ENCODE measurements at regions not wholly inside any gene's neighbourhood (a gene's known extent, or its start where the extent isn't known, plus 50 kb on each side); places are given as distances from the start of the nearest gene placed in this dataset.

DNA sequence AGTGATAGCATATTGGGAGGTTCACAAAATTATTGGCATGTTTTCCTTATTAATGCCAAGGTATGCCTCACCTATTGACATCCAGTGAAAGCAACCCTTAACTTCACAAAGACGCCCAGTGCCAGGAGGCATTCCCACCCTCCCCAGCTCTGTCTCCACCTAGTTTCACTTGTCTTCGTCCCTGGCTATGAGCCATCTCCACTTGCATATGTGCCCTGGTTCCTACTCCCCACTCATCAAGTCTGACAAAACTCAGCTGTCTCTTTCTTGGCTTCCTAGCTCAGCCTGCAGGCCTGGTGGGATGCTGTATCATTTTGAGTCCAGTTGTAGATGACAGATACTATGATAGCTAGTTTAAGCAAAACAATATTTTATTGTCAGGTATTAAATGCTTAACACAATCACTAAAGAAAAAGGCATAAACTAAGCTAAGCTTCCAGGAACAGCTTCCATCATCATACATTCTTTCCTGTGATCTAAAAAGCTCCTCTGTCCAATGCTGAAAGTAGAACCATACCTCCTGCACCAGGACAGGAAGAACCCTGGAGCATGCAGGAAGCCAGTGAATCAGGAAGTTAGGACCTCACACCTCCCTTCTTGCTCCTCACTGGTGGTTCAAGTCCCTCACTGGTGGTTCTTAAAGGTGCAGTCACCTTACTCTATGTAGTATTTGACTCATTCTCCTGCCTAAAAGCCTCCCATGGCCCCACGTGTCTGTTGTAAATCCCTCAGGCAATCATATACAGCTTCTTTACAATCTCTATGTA is 410.3 kb upstream of the RASGEF1B start:
- DNase-seq (ENCODE audit: low read depth), result no peak

- DNase-seq (ENCODE audit: low read depth), result no peak
These were observed 404.4 kb upstream of the RASGEF1B start for GRCh38 chr4:81876106-81876505.

- no peak for DNase-seq (ENCODE audit: low read depth)
These were observed 403.2 kb upstream of the RASGEF1B start for GRCh38 chr4:81874661-81875515.

DNA sequence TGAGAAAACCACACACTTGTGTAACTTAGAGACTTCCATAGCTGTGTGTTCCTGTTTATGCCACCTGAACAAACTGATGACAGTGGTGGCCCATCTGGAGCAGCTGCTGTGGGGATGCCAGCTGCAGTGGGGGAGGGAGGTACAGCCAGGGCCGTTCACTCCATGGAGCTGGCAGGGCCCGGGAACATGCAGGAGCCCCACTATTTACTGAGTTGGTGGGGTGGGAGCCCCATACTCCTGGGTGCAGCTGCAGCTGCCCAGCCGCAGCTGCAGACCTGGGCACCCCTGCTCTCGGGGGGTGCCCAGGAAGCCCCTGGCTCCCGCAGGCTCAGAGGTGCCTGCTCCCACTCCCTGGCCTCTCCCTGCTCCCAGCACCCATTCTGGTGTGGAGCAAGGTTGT is 398.6 kb upstream of the RASGEF1B start:
- DNase-seq (ENCODE audit: low read depth), result no peak

- no peak for DNase-seq (ENCODE audit: low read depth)
These were observed 388.4 kb upstream of the RASGEF1B start for GRCh38 chr4:81860111-81860510.

GRCh38 chr4:81854406-81854805 is 382.7 kb upstream of the RASGEF1B start:
- DNase-seq (ENCODE audit: low read depth), result no peak

- no peak for DNase-seq (ENCODE audit: low read depth)
These were observed 380.5 kb upstream of the RASGEF1B start for GRCh38 chr4:81852031-81852715.

DNA sequence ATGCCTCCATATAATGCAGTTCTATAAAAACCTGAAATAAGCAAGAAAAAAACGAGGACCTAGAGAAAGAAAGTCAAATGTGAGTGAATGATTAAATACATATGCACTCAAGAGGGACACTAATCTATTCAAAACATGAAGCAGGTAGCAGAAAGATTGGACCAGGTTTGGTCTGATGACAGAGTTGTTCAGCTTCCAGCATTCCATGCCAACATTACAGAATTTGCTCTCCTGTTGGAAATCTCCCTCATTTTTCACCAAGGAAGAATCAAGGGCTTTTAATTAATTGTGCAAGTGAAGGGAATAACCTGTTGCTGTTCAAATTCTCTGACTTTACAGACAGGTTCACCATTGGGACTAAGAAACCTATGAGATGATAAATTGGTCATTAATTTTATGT is 379.0 kb upstream of the RASGEF1B start:
- DNase-seq (ENCODE audit: low read depth), result no peak

- DNase-seq (ENCODE audit: low read depth), result no peak
These were observed 374.1 kb upstream of the RASGEF1B start for GRCh38 chr4:81845761-81846160.

DNA sequence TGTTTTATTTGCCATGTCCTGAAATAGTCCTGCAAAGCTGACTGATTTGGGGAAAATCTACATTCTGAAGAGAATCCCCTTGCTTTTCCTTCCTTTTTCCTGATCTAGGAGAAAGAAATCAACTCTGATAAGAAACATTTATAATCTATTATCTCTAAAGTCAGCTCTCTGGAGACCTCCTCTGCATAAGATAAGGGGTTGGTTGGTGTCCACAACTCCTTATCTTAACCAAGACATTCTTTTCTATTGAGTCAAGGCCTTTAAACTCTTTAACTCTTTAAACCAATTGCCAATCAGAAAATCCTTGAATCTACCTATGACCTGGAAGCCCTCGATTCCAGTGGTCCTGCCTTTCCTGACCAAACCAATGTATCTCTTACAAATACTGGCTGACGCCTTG is 373.6 kb upstream of the RASGEF1B start:
- no peak for DNase-seq (ENCODE audit: low read depth)

DNA sequence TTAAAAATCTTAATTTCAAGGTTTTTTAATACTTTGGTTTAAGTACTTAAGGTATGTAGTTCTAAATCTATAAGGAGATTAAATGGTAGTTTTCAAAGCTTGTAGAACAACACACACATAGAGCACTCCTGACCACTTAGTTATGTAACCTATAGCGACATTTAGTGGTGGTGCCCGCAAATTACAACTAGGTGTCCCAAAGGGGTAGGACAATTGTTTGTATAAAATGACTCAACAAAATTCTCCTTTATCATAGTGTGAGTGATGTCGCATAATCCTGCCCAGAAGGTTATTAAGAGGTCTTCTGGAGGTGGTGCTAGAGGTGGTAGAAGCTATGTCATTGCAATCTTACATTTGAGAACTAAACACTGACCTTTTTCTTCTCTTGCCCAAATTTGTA is 373.0 kb upstream of the RASGEF1B start:
- peak; percentile 38 for DNase-seq (ENCODE audit: low read depth)

GRCh38 chr4:81839347-81840042 is 367.8 kb upstream of the RASGEF1B start:
- no peak for DNase-seq (ENCODE audit: low read depth)

DNA sequence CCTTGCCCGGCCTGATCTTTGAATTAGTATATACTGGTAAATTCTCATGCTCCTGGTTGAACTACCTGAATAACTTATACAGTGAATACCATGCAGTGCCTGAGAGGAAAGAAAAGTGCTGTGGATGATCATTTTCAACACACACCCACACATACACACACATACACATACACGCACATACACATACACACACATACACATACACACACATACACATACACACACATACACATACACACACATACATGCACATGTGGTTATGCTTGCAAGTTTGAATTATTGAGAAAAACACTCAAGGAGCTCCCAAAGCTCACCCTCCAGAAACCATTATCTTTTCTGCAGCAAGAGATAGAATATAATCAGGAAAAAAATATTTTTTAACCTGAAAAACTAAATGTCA is 366.9 kb upstream of the RASGEF1B start:
- DNase-seq (ENCODE audit: low read depth), result no peak

GRCh38 chr4:81836716-81837115 is 365.0 kb upstream of the RASGEF1B start:
- DNase-seq (ENCODE audit: low read depth), result no peak

GRCh38 chr4:81833576-81833975 is 361.9 kb upstream of the RASGEF1B start:
- no peak for DNase-seq (ENCODE audit: low read depth)

DNA sequence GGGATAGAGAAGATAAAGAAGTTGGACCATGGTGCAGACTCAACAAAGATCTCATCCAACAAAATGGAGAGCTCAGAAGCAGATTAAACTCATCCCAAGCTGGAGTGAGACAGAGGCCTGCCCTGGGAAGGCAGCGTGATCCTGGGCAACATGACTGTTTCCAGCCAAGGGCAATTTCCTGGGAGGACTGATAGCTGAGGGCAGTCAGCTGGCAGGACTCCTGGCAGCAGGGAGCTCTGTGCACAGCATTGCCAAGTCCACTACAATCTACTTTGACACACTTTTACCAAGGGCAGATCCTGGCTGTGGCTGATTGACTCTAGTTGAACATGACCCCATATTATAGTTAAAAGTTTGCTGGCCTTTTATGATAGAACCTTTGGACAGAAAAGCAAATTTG is 357.3 kb upstream of the RASGEF1B start:
- DNase-seq (ENCODE audit: low read depth), result no peak

- DNase-seq (ENCODE audit: low read depth), result no peak
These were observed 356.0 kb upstream of the RASGEF1B start for GRCh38 chr4:81827577-81828202.

- DNase-seq (ENCODE audit: low read depth), result no peak
These were observed 355.2 kb upstream of the RASGEF1B start for GRCh38 chr4:81826817-81827424.

DNA sequence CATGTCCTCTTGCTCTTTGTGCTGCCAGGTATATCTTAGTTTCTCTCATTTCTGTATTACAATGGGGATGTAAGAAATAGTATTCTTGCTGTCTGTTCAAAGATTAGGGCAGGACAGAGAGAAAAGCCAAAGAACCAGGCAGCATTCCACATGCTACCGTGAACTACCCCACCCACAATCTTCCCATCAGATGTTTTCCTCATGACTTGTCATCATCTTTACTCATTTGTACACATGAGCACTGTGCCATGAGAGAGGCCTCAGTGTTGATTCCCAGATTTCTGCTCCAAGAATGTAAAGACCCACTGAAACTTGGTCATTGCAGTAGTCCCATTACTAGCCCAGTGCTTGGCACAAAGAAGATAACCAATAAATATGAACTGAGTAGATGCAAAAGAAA is 354.6 kb upstream of the RASGEF1B start:
- no peak for DNase-seq (ENCODE audit: low read depth)

GRCh38 chr4:81818385-81818920 is 346.7 kb upstream of the RASGEF1B start:
- DNase-seq (ENCODE audit: low read depth), result no peak

Data from LHCN-M2 (cell line).